Right lobe of liver (tissue), 6 donors: ENCODE measurements at regions not wholly inside any gene's neighbourhood (a gene's known extent, or its start where the extent isn't known, plus 50 kb on each side); places are given as distances from the start of the nearest gene placed in this dataset.

ENCODE experiments used
- ATAC-seq, 4 donors: fragments of 200-7000 bp; cut with Tn5 transposase; one replicate each; pipeline ENCODE4 v1.9.1; 2020; ENCODE audit warnings: mild to moderate bottlenecking in 4 of 4, moderate library complexity in 4 of 4
- DNase-seq, 3 donors: peaks; one replicate each; pipeline ENCODE4 v3.0.0-alpha.2; 2020
- H3K27ac ChIP-seq, 3 donors: fragments of 200-600 bp; one replicate each; pipeline ENCODE4 v1.8.0; 2022
- H3K27me3 ChIP-seq, 2 donors: fragments of 200-600 bp; one replicate each; pipeline ENCODE4 v1.8.0; 2022
- H3K36me3 ChIP-seq, 4 donors: fragments of 200-600 bp; sonication (generic) in 1 of 4; one replicate each; pipeline versions ENCODE4 v1.5.1 to v1.8.0; 2017 to 2022; ENCODE audit warnings: control low read depth in 1 of 4
- H3K4me1 ChIP-seq, 4 donors: fragments of 200-600 bp; sonication (generic) in 1 of 4; one replicate each; pipeline versions ENCODE4 v1.5.1 to v1.8.0; 2017 to 2022; ENCODE audit warnings: control low read depth in 1 of 4
- H3K4me3 ChIP-seq, 3 donors: fragments of 200-600 bp; one replicate each; pipeline ENCODE4 v1.8.0; 2022
- H3K9me3 ChIP-seq, 4 donors: fragments of 200-600 bp; sonication (generic) in 1 of 4; one replicate each; pipeline versions ENCODE4 v1.5.1 to v1.8.0; 2017 to 2022; ENCODE audit warnings: control low read depth in 1 of 4
- POLR2A ChIP-seq: fragments of 450-650 bp; IDR thresholded peaks from one replicate; pipeline ENCODE4 v1.6.1; 2017; ENCODE audit warnings: antibody characterized with exemption, mild to moderate bottlenecking
- WGBS: methylation state at CpG from one replicate; pipeline ENCODE4 v1.1.6; 2018; ENCODE audit warnings: low coverage, low lambda C conversion rate; ENCODE audit not compliant: insufficient coverage; ENCODE audit errors: missing lambda C conversion rate; 5-methylcytosine and 5-hydroxymethylcytosine counted together
- intact Hi-C, 2 donors: fragments of 100-400 bp; cut with DNase I; formaldehyde crosslinking; loops; one replicate each; pipeline versions ENCODE4 v1.11.2 to v1.14.1; 2022
- TF ChIP-seq, protein P1 (sequence below), 4 donors: fragments of 200-600 bp in 3 of 4; fragments of 450-650 bp in 1 of 4; IDR thresholded peaks; one replicate each; pipeline versions ENCODE4 v1.5.1 to v1.8.0; 2016 to 2022; ENCODE audit warnings: antibody characterized with exemption in 4 of 4, mild to moderate bottlenecking in 2 of 4
- donor health status: DM: no; HTN: yes; CAD: no.
- donor health status: DM: no; HTN: no; CAD: no.
- donor health status: DM: no; HTN: no; CAD: no.
- donor health status: DM: no; HTN: yes; CAD: no.
- donor health status: DM: no; HTN: yes; CAD: no.

DNA sequence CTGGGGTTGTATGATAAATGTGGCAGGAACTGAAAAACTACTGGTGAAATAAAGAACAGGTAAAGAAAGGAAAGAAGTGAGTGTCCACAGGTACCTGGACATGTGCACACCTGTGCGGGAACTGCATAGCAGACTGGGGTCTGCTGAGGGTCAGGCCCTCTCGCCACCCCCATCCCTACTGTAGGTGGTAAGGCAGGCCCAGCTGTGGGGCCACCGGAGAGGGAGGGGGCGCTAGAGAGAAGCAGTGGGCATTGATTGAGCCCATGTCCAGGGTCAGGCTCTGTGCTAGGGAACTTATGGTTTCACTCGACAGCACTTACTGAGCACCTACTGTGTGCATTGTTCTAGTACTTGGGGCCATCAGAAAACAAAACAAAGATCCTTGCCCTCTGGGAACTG is 400.5 kb downstream of the MATN1 start:
- no peaks in the 10 kb centered on the region for H3K36me3 ChIP-seq
- H3K27me3 ChIP-seq: no peaks in the 10 kb centered on the region
- no peak overlapping the region for H3K27ac ChIP-seq
- intact Hi-C loops: no loop called here
- ATAC-seq: no peak
- no peaks in the 10 kb centered on the region for H3K4me1 ChIP-seq
- 61% methylated on average over 2 of the region's 5 CpGs for WGBS
- no peak for DNase-seq
- no peaks in the 10 kb centered on the region for H3K9me3 ChIP-seq
- no peak for TF ChIP-seq POLR2A
- TF ChIP-seq, protein P1, sequence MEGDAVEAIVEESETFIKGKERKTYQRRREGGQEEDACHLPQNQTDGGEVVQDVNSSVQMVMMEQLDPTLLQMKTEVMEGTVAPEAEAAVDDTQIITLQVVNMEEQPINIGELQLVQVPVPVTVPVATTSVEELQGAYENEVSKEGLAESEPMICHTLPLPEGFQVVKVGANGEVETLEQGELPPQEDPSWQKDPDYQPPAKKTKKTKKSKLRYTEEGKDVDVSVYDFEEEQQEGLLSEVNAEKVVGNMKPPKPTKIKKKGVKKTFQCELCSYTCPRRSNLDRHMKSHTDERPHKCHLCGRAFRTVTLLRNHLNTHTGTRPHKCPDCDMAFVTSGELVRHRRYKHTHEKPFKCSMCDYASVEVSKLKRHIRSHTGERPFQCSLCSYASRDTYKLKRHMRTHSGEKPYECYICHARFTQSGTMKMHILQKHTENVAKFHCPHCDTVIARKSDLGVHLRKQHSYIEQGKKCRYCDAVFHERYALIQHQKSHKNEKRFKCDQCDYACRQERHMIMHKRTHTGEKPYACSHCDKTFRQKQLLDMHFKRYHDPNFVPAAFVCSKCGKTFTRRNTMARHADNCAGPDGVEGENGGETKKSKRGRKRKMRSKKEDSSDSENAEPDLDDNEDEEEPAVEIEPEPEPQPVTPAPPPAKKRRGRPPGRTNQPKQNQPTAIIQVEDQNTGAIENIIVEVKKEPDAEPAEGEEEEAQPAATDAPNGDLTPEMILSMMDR (IDR thresholded peaks at IDR 0.05): no peak
- no peak overlapping the region for H3K4me3 ChIP-seq

DNA sequence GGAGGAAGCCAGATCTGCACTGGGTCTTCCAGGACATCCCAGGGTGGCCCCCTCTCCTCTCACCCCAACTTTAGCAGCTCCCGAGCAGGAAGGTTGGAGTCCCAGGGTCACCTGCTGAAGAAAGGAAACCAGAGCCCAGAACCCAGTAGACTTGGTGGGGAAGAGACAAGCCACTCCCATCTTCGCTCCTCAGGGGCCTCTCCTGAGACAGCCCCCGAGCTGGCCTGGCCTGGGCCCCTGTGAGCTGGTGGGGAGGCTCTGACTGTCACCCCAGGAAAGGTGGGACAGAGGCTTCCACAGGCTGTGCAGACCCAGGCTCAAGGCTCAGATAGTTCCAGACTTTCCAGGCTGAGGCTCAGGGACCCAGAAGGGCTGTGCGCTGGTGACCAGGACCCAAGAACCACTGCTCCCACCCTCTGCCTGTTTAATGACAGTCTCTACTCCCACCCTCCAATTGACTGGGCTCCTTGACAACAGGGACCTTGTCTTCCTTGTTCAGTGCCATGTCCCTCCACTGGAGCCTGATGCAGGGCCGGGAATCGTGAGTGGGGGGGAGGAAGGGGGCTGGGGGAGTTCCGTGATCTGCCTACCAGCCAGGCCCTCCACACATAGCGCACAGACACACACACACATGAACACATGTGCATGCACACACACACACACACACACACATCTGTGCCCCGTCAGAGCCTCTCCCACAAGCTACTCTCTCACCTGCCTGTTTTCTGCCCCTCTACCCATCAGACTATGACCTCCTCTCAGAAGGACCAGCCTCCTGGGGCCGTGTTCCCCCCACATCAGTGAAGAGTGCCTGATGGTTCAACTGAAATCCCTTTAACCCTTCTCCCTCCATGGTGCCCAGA is 401.2 kb downstream of the MATN1 start:
- DNase-seq: no peak
- H3K36me3 ChIP-seq: no peaks in the 10 kb centered on the region
- no peak for ATAC-seq
- intact Hi-C loops: no loop called here
- H3K27ac ChIP-seq: no peak overlapping the region
- no peaks in the 10 kb centered on the region for H3K4me1 ChIP-seq
- H3K27me3 ChIP-seq: no peaks in the 10 kb centered on the region
- no peaks in the 10 kb centered on the region for H3K9me3 ChIP-seq
- no peak overlapping the region for H3K4me3 ChIP-seq
- 36% methylated on average over 3 of the region's 10 CpGs for WGBS
- no peak for TF ChIP-seq POLR2A
- TF ChIP-seq, protein P1 (IDR thresholded peaks at IDR 0.05): no peak

DNA sequence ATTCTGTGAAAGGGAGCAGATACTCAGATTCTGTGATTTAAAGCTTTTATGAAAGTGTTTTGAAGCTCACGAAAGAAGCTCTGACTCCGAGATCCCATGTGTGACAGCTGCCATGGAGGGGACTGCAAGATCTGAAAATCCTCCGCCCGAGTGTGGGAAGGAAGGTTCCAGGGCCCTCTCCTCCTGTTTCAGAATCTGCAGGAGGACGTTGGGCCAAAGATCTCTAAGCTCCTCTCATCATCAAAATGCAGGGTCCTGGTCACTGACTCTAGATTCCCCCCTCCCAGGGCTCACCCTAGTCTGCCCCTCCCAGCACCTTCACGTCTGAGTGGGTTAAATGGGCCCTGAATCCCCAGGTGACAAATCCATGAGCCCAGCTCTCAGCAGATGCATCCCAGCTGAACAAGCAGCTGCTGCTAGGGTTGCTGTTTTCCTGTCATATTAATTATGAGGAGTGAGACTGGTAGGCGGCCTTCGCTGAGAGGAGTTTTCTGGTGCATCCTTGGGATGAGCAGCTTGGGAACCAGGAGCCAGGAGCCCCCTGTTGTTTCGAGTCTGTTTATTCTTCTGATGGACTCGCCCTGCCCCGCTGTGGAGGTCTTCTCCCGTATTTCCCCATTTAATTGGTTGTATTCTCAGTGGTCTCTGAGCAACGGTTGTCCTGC is 402.0 kb downstream of the MATN1 start:
- ATAC-seq (no peak), DNase-seq (no peak)
- 33% methylated on average over 10 of the region's 13 CpGs for WGBS
- intact Hi-C loops: no loop called here
- Histone ChIP-seq H3K36me3 (no peaks in the 10 kb centered on the region), H3K4me1 (no peaks in the 10 kb centered on the region), H3K4me3 (no peak overlapping the region), H3K9me3 (no peaks in the 10 kb centered on the region), H3K27ac (no peak overlapping the region), H3K27me3 (no peaks in the 10 kb centered on the region)
- TF ChIP-seq POLR2A: no peak
- TF ChIP-seq, protein P1 (IDR thresholded peaks at IDR 0.05): no peak

DNA sequence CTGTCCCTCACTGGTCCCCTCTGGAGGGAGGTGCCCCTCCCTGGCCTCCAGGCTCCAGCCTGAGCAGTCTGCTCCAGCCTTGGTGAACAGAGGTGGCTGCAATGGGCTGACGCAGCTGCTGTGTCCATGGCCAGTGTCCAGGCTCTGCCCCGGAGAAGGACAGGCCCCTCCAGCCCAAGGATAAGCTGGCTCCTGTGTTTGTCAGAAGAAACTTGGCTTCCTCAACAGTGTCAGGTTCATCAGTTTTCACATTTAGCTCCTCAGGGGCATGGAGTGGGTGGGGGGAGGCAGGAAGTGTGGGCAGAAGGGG is 402.8 kb downstream of the MATN1 start:
- H3K4me3 ChIP-seq: no peak overlapping the region
- TF ChIP-seq, protein P1 (IDR thresholded peaks at IDR 0.05): no peak
- TF ChIP-seq POLR2A: no peak
- ATAC-seq: no peak
- DNase-seq: peak in 1 of 3 donors; percentile 19
- no peaks in the 10 kb centered on the region for H3K27me3 ChIP-seq
- no peaks in the 10 kb centered on the region for H3K36me3 ChIP-seq
- 17% methylated on average over 1 of the region's 2 CpGs for WGBS
- H3K9me3 ChIP-seq: no peaks in the 10 kb centered on the region
- no peaks in the 10 kb centered on the region for H3K4me1 ChIP-seq
- no peak overlapping the region for H3K27ac ChIP-seq
- intact Hi-C loops: no loop called here
